ENCODE measurements at regions not wholly inside any gene's neighbourhood (a gene's known extent, or its start where the extent isn't known, plus 50 kb on each side); places are given as distances from the start of the nearest gene placed in this dataset.
A peak's percentile ranks its signal among the peaks of the same experiment; 100 is the strongest.

GRCh38 chr7:91784469-91784868 is 96.0 kb downstream of the MTERF1 start:
- H4K20me1 ChIP-seq (ENCODE audit: control insufficient read depth, insufficient read depth): no peaks in the 10 kb centered on the region
- H3K9ac ChIP-seq (ENCODE audit: control insufficient read depth, insufficient read depth, low read length): no peak overlapping the region
- no peaks in the 10 kb centered on the region for H3K27me3 ChIP-seq (replicated peaks in 1 of 2; ENCODE audit: control insufficient read depth in 2 of 2, insufficient read depth in 2 of 2, low read length in 1 of 2)
- ChIA-PET POLR2A (no interaction called here), CTCF (interaction anchor here (0.8 to 1.0 kb wide), 3 partner anchors 12 to 695 kb away, joined by 4 to 5 read pairs (median 4); no protein-coding TSS in a partner anchor), RAD21 (ENCODE audit: unreplicated experiment) (no interaction called here), SMC1A (ENCODE audit: uncharacterized antibody, unreplicated experiment) (interaction anchor here (0.8 to 1.1 kb wide), 4 partner anchors 18 to 497 kb away, joined by 3 to 4 read pairs (median 3); no protein-coding TSS in a partner anchor)
- TF ChIP-seq CTCF (IDR thresholded peaks at IDR 0.05 in 2 of 3, conservative IDR thresholded peaks at IDR 0.05 in 1 of 3; ENCODE audit: control insufficient read depth in 2 of 3, extremely low read depth in 1 of 3, insufficient read depth in 1 of 3, low read depth in 3 of 3, low read length in 3 of 3) (peak in 1 of 3 experiments; percentile 30; a peak in 2 of 6 replicates), HSF1 (IDR thresholded peaks at IDR 0.05; ENCODE audit: low read depth, low read length) (no peak), SMC3 (IDR thresholded peaks at IDR 0.05; ENCODE audit: borderline replicate concordance, low read length) (peak; percentile 24; the same call in 1 of the 2 replicates), RAD21 (IDR thresholded peaks at IDR 0.05; ENCODE audit: insufficient read depth, low read depth, low read length) (peak; percentile 50), ASH2L (IDR thresholded peaks at IDR 0.05; ENCODE audit: borderline replicate concordance, low read depth) (no peak), E2F8 (IDR thresholded peaks at IDR 0.05; ENCODE audit: low read depth, partially characterized antibody) (no peak)
- H3K4me1 ChIP-seq (ENCODE audit: control insufficient read depth, insufficient read depth, low read length): no peaks in the 10 kb centered on the region
- DNase-seq (ENCODE audit: low read depth, low spot score): no peak
- no peak overlapping the region for H3K4me2 ChIP-seq (ENCODE audit: control insufficient read depth, insufficient read depth)
- H2AFZ ChIP-seq (ENCODE audit: control insufficient read depth, low read depth, low read length): no peak overlapping the region
- no peak for FAIRE-seq
- 0% methylated on average over 3 of the region's 3 CpGs for WGBS (ENCODE audit: insufficient coverage, insufficient replicate concordance, low lambda C conversion rate, missing lambda C conversion rate)
- H3K27ac ChIP-seq (ENCODE audit: control insufficient read depth, insufficient read depth): no peak overlapping the region
- H3K4me3 ChIP-seq: no peak overlapping the region
- BruUV-seq (replicated peaks): no TSS peak
- H3K36me3 ChIP-seq (ENCODE audit: control insufficient read depth in 2 of 2, insufficient read depth in 2 of 2, low read length in 1 of 2): no peaks in the 10 kb centered on the region
- intact Hi-C loops (cut with micrococcal nuclease; ENCODE audit: unreplicated experiment) (loop anchor here (10.0 kb wide), 1 partner anchor 700 kb away; no protein-coding TSS in a partner anchor), in situ Hi-C loops (cut with MboI) (no loop called here)
- no peaks in the 10 kb centered on the region for H3K79me2 ChIP-seq (ENCODE audit: control insufficient read depth, insufficient read depth, low read length)
- no peak for ATAC-seq
- H3K9me3 ChIP-seq (replicated peaks; ENCODE audit: control insufficient read depth, insufficient read depth, low read length): no peaks in the 10 kb centered on the region
